ENCODE measurements at regions not wholly inside any gene's neighbourhood (a gene's known extent, or its start where the extent isn't known, plus 50 kb on each side); places are given as distances from the start of the nearest gene placed in this dataset.

- BruUV-seq (replicated peaks) = no TSS peak
- intact Hi-C loops (cut with micrococcal nuclease; ENCODE audit: unreplicated experiment) = no loop called here
- Mint-ChIP-seq H3K27me3 (ENCODE audit: unreplicated experiment) (no peaks in the 10 kb centered on the region), H3K36me3 (ENCODE audit: insufficient read depth, unreplicated experiment) (no peaks in the 10 kb centered on the region), H3K9me3 (ENCODE audit: low read depth, unreplicated experiment) (no peaks in the 10 kb centered on the region), H3K27ac (ENCODE audit: unreplicated experiment) (no peak overlapping the region), H3K4me3 (ENCODE audit: low read depth, unreplicated experiment) (no peak overlapping the region), H3K4me1 (ENCODE audit: low read depth, unreplicated experiment) (peaks cover 14% of the 10 kb centered on the region)
- TF ChIP-seq, protein P1, sequence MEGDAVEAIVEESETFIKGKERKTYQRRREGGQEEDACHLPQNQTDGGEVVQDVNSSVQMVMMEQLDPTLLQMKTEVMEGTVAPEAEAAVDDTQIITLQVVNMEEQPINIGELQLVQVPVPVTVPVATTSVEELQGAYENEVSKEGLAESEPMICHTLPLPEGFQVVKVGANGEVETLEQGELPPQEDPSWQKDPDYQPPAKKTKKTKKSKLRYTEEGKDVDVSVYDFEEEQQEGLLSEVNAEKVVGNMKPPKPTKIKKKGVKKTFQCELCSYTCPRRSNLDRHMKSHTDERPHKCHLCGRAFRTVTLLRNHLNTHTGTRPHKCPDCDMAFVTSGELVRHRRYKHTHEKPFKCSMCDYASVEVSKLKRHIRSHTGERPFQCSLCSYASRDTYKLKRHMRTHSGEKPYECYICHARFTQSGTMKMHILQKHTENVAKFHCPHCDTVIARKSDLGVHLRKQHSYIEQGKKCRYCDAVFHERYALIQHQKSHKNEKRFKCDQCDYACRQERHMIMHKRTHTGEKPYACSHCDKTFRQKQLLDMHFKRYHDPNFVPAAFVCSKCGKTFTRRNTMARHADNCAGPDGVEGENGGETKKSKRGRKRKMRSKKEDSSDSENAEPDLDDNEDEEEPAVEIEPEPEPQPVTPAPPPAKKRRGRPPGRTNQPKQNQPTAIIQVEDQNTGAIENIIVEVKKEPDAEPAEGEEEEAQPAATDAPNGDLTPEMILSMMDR (IDR thresholded peaks at IDR 0.05; ENCODE audit: unreplicated experiment) = no peak
- CTCF ChIA-PET = no interaction called here
- DNase-seq = no peak
Observed at GRCh38 chr12:66932126-66932525, 253.2 kb upstream of the GRIP1 start.

- no peaks in the 10 kb centered on the region for H3K36me3 Mint-ChIP-seq (ENCODE audit: insufficient read depth, unreplicated experiment)
- no peak overlapping the region for H3K4me3 Mint-ChIP-seq (ENCODE audit: low read depth, unreplicated experiment)
- no peak for DNase-seq
- intact Hi-C loops (cut with micrococcal nuclease; ENCODE audit: unreplicated experiment) = no loop called here
- TF ChIP-seq, protein P1 (IDR thresholded peaks at IDR 0.05; ENCODE audit: unreplicated experiment) = no peak
- no peak overlapping the region for H3K27ac Mint-ChIP-seq (ENCODE audit: unreplicated experiment)
- H3K4me1 Mint-ChIP-seq (ENCODE audit: low read depth, unreplicated experiment) = peaks cover 14% of the 10 kb centered on the region
- no peaks in the 10 kb centered on the region for H3K9me3 Mint-ChIP-seq (ENCODE audit: low read depth, unreplicated experiment)
- BruUV-seq (replicated peaks) = no TSS peak
- CTCF ChIA-PET = no interaction called here
- H3K27me3 Mint-ChIP-seq (ENCODE audit: unreplicated experiment) = no peaks in the 10 kb centered on the region
Observed at GRCh38 chr12:66934302-66935062, 255.6 kb upstream of the GRIP1 start.

GRCh38 chr12:66941150-66941549 lies 262.3 kb upstream of the GRIP1 start:
- Mint-ChIP-seq H3K27ac (ENCODE audit: unreplicated experiment) (peak overlapping the region; percentile 72), H3K4me1 (ENCODE audit: low read depth, unreplicated experiment) (peaks cover 29% of the 10 kb centered on the region), H3K36me3 (ENCODE audit: insufficient read depth, unreplicated experiment) (no peaks in the 10 kb centered on the region), H3K27me3 (ENCODE audit: unreplicated experiment) (no peaks in the 10 kb centered on the region), H3K9me3 (ENCODE audit: low read depth, unreplicated experiment) (no peaks in the 10 kb centered on the region), H3K4me3 (ENCODE audit: low read depth, unreplicated experiment) (no peak overlapping the region)
- CTCF ChIA-PET = interaction anchor here (1.8 kb wide), 1 partner anchor 12 kb away, joined by 3 read pairs; no protein-coding TSS in a partner anchor
- BruUV-seq (replicated peaks) = no TSS peak
- TF ChIP-seq, protein P1 (IDR thresholded peaks at IDR 0.05; ENCODE audit: unreplicated experiment) = no peak
- intact Hi-C loops (cut with micrococcal nuclease; ENCODE audit: unreplicated experiment) = no loop called here
- no peak for DNase-seq

DNA sequence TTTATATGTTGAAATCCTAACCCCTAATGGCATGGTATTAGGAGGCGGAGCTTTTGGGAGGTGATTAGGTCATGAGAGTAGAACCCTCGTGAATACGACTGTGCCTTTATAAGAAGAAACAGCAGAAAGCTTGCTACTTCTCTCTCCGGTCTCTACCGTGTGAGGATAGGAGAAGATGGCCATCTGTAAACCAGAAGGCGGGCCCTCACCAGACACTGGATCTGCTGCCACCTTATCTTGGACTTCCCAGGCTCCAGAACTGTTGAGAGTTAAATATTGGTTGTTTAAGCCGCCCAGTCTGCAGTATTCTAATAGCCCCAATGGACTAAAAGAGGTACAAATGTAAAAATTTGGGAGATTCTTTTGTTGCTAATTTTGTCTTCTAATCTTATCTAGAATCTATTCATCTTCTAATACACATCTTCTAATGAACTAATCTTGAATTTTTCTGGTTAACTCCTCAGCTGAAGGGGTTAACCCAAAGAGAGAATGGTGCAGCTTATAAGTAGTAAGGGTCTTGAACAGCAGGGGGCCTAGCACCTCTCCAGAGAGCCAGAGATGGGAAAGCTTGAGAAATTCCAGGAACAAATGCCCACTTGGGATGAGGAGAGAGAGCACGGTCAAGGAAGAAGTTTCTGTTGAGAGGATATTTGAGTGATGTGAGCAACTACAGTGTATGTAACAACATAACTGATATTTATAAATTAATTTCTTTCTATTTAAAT lies 264.0 kb upstream of the GRIP1 start:
- no peaks in the 10 kb centered on the region for H3K9me3 Mint-ChIP-seq (ENCODE audit: low read depth, unreplicated experiment)
- BruUV-seq (replicated peaks) = no TSS peak
- H3K4me3 Mint-ChIP-seq (ENCODE audit: low read depth, unreplicated experiment) = no peak overlapping the region

More for the DNA sequence above, 264.0 kb upstream of the GRIP1 start:
- intact Hi-C loops (cut with micrococcal nuclease; ENCODE audit: unreplicated experiment) = no loop called here
- Mint-ChIP-seq H3K4me1 (ENCODE audit: low read depth, unreplicated experiment) (peaks cover 29% of the 10 kb centered on the region), H3K27me3 (ENCODE audit: unreplicated experiment) (no peaks in the 10 kb centered on the region), H3K27ac (ENCODE audit: unreplicated experiment) (no peak overlapping the region), H3K36me3 (ENCODE audit: insufficient read depth, unreplicated experiment) (no peaks in the 10 kb centered on the region)
- TF ChIP-seq, protein P1 (IDR thresholded peaks at IDR 0.05; ENCODE audit: unreplicated experiment) = no peak
- no peak for DNase-seq
- CTCF ChIA-PET = interaction anchor here (0.6 kb wide), 1 partner anchor 267 kb away, joined by 4 read pairs; no protein-coding TSS in a partner anchor

Data from Calu3 (cell line).